GM21381 (cell line): ENCODE measurements at regions not wholly inside any gene's neighbourhood (a gene's known extent, or its start where the extent isn't known, plus 50 kb on each side); places are given as distances from the start of the nearest gene placed in this dataset.
"Not testable (repeated sequence)": the region's sequence is repeated elsewhere in the genome, so short reads cannot be mapped to it uniquely, and the experiment has no call there.

ENCODE experiments used
- ATAC-seq: cut with Tn5 transposase; IDR thresholded peaks from one replicate; pipeline ENCODE4 v1.9.1; 2021; ENCODE audit warnings: mild to moderate bottlenecking, moderate library complexity; ENCODE audit not compliant: unreplicated experiment

GRCh38 chr5:18397891-18398290 lies 763.6 kb downstream of the TAF11L14 start:
- no peak for ATAC-seq

- not testable (repeated sequence) for ATAC-seq
These were observed 765.4 kb downstream of the TAF11L14 start for GRCh38 chr5:18399461-18400327.

- no peak for ATAC-seq
These were observed 768.9 kb downstream of the TAF11L14 start for GRCh38 chr5:18403141-18403540.

DNA sequence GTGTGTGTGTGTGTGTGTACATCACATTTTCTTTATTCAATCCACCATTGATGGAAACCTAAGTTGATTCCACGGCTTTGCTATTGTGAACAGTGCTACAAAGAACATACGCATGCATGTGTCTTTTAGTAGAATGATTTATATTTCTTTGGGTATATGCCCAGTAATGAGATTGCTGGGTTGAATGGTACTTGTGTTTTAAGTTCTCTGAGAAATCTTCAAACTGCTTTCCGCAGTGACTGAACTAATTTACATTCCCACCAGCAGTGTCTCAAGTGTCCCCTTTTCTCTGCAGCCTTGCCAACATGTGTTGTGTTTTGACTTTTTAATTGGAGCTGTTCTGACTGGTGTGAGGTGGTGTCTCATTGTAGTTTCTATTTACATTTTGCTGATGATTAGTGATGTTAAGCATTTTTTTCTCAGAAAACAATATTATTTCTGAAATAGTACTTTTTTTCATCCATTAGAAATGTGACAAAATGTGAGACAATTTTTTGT lies 769.7 kb downstream of the TAF11L14 start:
- ATAC-seq: no peak

DNA sequence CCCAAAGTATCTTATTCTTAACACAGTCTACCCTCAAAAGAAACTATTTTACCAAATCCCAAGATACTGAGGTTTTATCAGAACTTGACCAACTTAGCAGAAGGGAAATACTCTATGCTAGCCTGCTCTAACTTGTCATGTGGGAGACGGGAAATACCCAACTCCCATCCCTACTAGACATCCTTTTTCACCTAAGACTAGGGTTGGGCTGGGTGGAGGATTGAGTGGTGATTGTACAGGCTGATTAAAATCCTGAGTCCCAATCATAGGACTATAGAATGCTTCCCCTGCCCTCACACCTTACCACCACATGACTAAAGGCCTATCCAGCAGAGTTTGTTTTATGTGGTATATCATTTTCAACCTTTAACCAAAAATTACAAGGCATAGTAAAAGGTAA lies 786.5 kb downstream of the TAF11L14 start:
- ATAC-seq: no peak

DNA sequence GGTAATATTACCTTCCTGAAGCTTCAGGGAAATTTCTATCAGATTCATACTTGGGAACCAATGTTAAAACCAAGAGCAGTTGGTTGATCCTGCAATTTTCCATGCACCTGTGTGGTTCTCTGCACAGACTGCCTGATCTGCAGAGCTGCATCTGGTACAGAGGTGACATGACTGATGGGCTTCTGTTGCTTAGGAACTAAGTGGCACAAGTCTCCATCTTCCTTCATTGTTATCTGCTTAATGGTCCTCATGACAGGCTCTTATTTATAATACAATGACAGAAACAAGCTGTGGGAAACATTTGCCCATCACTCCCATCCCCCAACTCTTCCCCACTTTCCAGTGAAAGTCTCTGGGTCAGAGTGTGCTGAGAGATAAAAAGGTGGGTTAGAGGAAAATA lies 799.1 kb downstream of the TAF11L14 start:
- ATAC-seq: no peak

DNA sequence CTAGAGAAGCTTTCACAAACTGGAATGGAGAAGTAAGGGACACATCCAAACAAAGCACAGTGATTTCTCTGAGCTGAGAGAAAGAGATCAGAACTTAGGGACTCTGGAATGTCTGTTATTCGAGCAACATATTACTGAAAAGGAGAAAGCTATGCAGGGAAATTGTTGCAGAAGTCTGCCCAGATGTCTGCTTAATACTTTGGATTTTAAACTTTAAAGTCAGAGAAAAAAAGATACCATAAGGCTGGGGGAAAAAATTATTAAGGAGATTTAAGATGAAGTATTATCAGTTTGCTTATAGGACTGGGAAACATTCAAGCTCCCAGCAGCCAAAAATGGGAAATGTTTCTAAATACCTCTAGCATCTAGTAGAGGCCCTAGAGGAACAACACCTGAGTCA lies 803.9 kb downstream of the TAF11L14 start:
- ATAC-seq: no peak

DNA sequence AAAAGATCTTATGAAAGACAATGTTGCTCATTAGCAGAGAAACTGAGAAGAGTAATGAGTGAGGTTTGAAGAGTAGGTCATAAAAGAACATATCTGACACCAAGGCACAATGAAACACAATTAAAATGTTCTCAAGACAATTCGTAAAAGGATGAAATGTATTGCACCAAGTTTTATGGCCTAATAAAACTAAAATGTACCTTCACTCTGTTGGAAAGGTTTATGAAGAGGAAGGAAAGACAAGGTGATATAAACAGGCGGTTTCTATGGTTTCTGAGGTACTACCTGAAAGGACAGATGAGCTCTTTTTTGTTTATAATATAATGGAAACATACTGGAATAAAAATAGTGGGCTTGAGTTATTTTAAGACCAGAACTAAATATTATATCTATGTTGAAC lies 821.3 kb downstream of the TAF11L14 start:
- no peak for ATAC-seq

- ATAC-seq: no peak
These were observed 823.0 kb downstream of the TAF11L14 start for GRCh38 chr5:18457255-18457654.

GRCh38 chr5:18461766-18462165 lies 827.5 kb downstream of the TAF11L14 start:
- no peak for ATAC-seq

GRCh38 chr5:18465833-18466681 lies 831.8 kb downstream of the TAF11L14 start:
- peak; percentile 85 for ATAC-seq

- no peak for ATAC-seq
These were observed 832.5 kb downstream of the TAF11L14 start for GRCh38 chr5:18466731-18467130.

DNA sequence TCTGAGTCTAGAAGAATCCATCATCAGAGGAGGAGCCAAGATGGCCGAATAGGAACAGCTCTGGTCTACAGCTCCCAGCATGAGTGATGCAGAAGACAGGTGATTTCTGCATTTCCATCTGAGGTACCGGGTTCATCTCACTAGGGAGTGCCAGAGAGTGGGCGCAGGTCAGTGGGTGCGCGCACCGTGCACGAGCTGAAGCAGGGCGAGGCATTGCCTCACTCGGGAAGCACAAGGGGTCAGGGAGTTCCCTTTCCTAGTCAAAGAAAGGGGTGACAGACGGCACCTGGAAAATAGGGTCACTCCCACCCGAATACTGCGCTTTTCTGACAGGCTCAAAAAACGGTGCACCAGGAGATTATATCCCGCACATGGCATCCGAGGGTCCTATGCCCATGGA lies 837.5 kb downstream of the TAF11L14 start:
- not testable (repeated sequence) for ATAC-seq

GRCh38 chr5:18483451-18483850 lies 849.2 kb downstream of the TAF11L14 start:
- no peak for ATAC-seq

GRCh38 chr5:18487928-18488480 lies 853.7 kb downstream of the TAF11L14 start:
- ATAC-seq: no peak

- no peak for ATAC-seq
These were observed 855.4 kb downstream of the TAF11L14 start for GRCh38 chr5:18489703-18490102.

DNA sequence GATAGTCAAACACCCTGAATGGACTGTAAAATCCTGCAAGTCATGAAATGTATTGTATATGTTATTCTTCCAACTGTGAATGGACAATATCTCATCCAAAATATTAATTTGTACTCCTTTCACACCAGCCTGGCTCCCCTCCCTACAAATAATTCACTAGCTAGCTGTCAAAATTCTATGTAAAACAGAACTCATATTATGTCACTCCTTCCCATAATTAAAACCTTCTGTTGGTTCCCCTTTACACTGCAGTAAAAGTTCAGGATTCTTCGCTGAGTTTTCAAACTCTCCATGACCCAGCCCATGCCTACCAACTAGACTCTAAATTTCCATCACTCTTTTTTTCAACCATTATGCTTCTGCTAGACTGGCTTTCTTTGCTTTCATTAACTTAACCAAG lies 857.1 kb downstream of the TAF11L14 start:
- ATAC-seq: no peak

DNA sequence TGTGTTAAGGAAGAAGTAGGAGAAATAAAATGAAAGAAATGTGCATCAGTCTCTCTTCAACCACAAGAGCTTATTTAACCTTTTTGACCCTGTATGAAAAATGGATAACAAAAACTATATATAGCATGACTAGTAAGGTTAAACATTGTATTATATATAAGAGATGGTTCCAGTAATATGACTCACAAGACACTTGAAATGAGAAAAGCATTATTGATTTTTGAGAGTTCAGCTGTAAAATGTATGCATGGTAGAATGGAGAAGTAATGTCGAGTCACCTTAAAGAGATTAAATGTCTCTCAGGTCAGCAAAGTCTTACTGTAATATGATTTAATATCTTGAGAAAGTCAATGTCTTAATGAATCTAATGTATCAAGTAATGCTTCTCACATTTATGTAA lies 860.9 kb downstream of the TAF11L14 start:
- ATAC-seq: no peak

DNA sequence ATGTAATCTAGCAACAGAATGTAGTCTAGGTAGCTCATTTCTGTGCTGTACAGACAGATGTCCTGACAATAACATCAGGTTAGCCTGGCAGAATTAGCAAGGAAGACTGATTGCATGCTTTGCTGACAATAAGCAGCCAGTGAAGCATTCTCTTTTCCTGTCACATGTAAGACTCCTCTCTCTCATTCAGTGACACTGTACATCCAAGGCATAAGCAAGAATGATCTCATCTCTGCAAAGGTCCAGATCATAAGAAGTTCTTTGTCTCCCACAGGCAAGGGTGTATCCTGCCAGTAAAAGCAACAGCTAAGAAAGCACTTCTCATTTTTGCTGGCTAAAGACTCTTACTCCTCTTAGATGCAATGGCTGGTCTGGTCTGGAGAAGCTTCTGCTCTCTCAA lies 861.8 kb downstream of the TAF11L14 start:
- ATAC-seq: no peak

DNA sequence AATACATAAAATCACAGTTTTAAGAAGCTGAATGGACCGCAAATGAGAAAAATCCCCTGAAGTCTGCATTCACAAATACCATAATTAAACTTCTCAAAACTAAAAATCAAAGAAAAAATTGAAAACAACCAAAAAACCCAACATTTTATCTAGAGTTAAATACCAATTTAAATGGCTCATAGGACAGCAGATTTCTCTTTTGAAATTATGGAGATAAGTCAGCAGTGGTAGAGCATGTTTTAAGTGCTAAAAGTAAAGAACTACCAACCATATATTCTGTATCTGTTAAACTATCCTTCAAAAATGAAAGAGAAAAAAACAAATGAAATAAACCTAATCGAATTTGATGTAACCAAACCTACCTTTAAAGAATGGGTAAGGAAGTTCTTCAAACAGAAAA lies 862.8 kb downstream of the TAF11L14 start:
- ATAC-seq: no peak

DNA sequence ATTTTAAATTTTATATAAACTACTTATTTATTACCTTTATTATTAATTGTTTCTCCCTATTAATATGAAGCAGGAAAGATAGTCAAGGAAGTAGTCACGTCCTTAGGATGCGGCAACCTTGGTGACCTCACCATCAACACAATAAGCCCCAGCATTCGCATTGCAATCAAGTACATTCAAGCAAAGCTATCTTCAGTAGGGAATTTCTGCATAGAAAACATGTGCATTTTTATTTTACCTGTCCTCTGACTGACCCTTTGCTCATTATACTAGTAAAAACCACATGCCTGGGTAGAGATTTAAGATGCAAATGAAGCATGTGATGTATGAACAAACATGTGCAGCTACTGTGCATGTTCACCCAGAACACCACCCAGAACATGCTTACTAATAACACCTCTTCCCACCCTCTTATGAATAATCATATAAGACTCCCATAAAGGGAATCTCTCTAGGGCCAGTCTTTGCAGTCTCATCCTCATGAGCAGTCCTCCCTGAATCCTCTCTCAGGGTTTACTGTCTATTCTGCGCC lies 869.6 kb downstream of the TAF11L14 start:
- ATAC-seq: no peak
